Bronchial epithelial cell (primary cell): ENCODE measurements at regions not wholly inside any gene's neighbourhood (a gene's known extent, or its start where the extent isn't known, plus 50 kb on each side); places are given as distances from the start of the nearest gene placed in this dataset.

Experiments used
- DNase-seq: peaks from one replicate; pipeline ENCODE4 v3.0.0-alpha.2; 2010; ENCODE audit warnings: low read depth
- FAIRE-seq: peaks from 2 replicates; lab custom pipeline; 2011; peaks lifted over from hg19 to GRCh38; lab: Jason Lieb, UNC
- H3K27me3 ChIP-seq: 2 replicates; pipeline ENCODE4 v1.5.1; 2011; ENCODE audit warnings: low read length; ENCODE audit not compliant: control insufficient read depth, insufficient read depth
- H3K36me3 ChIP-seq: 2 replicates; pipeline ENCODE4 v1.5.1; 2011; ENCODE audit warnings: low read length; ENCODE audit not compliant: control insufficient read depth, insufficient read depth
- H3K4me3 ChIP-seq: 2 replicates; pipeline ENCODE4 v1.5.1; 2011; ENCODE audit warnings: mild to moderate bottlenecking, low read depth, low read length, control low read depth
- CTCF ChIP-seq: IDR thresholded peaks from 2 replicates; pipeline ENCODE4 v1.5.1; 2011; ENCODE audit warnings: mild to moderate bottlenecking, moderate library complexity, low read length, control low read depth, inconsistent platforms; ENCODE audit not compliant: insufficient read depth, severe bottlenecking

- H3K4me3 ChIP-seq, result no peak overlapping the region
- no peak for DNase-seq
- TF ChIP-seq CTCF, result no peak
- no peaks in the 10 kb centered on the region for H3K27me3 ChIP-seq
- H3K36me3 ChIP-seq, result no peaks in the 10 kb centered on the region
- no peak for FAIRE-seq
These were observed 191.5 kb upstream of the NETO1 start for GRCh38 chr18:73059280-73059679.

GRCh38 chr18:73047688-73048087 is 179.9 kb upstream of the NETO1 start:
- Histone ChIP-seq H3K27me3 (no peaks in the 10 kb centered on the region), H3K4me3 (no peak overlapping the region), H3K36me3 (no peaks in the 10 kb centered on the region)
- FAIRE-seq, result no peak
- no peak for DNase-seq
- TF ChIP-seq CTCF, result no peak

DNA sequence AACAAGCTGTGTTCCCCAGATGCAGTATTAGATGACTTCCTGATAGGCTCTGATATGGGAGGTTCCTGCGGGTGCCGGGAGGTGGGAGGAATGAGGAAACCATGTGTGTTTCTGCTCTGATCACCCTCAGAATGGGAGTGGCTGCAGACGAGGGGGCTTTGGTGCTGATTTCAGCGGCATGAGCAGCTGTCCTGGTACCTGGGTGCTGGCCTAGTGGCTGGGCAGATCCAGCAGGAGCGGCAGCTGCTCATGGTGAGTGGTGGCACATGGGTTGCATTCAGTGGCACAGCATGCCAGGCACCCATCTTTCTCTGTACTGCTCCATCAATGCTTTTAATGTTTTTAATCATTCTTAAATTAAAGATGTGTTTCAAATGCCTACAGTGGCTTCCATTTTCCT is 177.2 kb upstream of the NETO1 start:
- FAIRE-seq (no peak), DNase-seq (no peak)
- no peak for TF ChIP-seq CTCF
- H3K36me3 ChIP-seq, result no peaks in the 10 kb centered on the region
- H3K27me3 ChIP-seq, result no peaks in the 10 kb centered on the region
- no peak overlapping the region for H3K4me3 ChIP-seq

- no peak for TF ChIP-seq CTCF
- no peaks in the 10 kb centered on the region for H3K27me3 ChIP-seq
- FAIRE-seq, result no peak
- DNase-seq, result no peak
- no peak overlapping the region for H3K4me3 ChIP-seq
- H3K36me3 ChIP-seq, result no peaks in the 10 kb centered on the region
These were observed 175.8 kb upstream of the NETO1 start for GRCh38 chr18:73043611-73044010.

DNA sequence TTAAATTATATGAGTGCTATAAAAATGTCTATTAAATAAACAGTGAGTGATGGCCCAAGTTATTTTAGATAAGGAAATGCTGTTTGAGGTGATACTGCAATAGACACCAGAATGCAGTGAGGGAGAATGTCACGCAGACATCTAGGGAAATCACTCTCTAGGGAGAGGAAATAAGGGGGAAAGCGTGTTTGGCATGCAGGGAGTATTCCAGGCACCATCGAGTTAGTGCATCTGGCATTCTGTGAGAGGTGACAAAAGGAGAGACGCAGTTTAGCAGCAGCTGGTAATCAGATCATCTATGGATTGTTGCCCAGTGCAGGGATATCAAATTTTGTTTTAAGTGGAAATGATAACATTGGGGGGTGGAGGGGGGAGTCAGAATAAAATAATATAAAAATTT is 175.4 kb upstream of the NETO1 start:
- DNase-seq (no peak), FAIRE-seq (no peak)
- no peaks in the 10 kb centered on the region for H3K36me3 ChIP-seq
- TF ChIP-seq CTCF, result no peak
- no peaks in the 10 kb centered on the region for H3K27me3 ChIP-seq
- H3K4me3 ChIP-seq, result no peak overlapping the region

DNA sequence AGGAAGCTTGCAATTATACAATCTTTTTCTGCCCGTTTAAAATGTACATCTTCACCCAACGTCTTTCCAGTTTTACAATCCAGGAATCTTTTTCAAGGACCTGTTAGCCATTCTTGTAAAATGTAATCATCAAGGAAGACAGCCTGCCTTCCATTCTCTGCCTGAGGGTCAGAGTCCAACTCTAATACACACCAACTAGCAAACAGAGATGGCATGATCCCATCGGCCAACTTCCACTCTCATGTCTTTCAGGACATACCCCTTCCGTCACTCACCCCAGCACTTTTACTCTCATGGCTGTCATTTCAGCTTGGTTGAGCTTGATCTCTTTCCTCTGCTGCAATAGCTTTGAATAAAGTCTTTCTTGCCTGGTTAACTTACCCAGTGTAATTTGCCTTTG is 172.5 kb upstream of the NETO1 start:
- TF ChIP-seq CTCF, result no peak
- Histone ChIP-seq H3K4me3 (no peak overlapping the region), H3K27me3 (no peaks in the 10 kb centered on the region), H3K36me3 (no peaks in the 10 kb centered on the region)
- no peak for DNase-seq
- no peak for FAIRE-seq
